ENCODE measurements at regions not wholly inside any gene's neighbourhood (a gene's known extent, or its start where the extent isn't known, plus 50 kb on each side); places are given as distances from the start of the nearest gene placed in this dataset.
"Not testable (repeated sequence)": the region's sequence is repeated elsewhere in the genome, so short reads cannot be mapped to it uniquely, and the experiment has no call there.

GRCh38 chr13:24984134-24984533, 111.8 kb upstream of the PABPC3 start:
- Mint-ChIP-seq H3K9me3 (peaks cover 0 to 2% (median 0%) of the 10 kb centered on the region in 7 donors), H3K4me3 (no peak overlapping the region), H3K4me1 (no peaks in the 10 kb centered on the region), H3K36me3 (no peaks in the 10 kb centered on the region), H3K27me3 (peaks cover 38% of the 10 kb centered on the region), H3K27ac (no peak overlapping the region)
- DNase-seq (no peak), ATAC-seq (ENCODE audit: low read depth in 2 of 2) (no peak)
- H3K4me1 ChIP-seq (ENCODE audit: control insufficient read depth, insufficient read depth, low read length, poor library complexity, severe bottlenecking): no peaks in the 10 kb centered on the region
- no peak overlapping the region for H3K27ac ChIP-seq (ENCODE audit: insufficient read depth, low read length, poor library complexity, severe bottlenecking)
- no peaks in the 10 kb centered on the region for H3K36me3 ChIP-seq (ENCODE audit: control insufficient read depth, insufficient read depth, low read length)
- H3K27me3 ChIP-seq (ENCODE audit: control insufficient read depth, insufficient read depth, low read length): peaks cover 2% of the 10 kb centered on the region
- no peaks in the 10 kb centered on the region for H3K9me3 ChIP-seq (ENCODE audit: control insufficient read depth in 2 of 2, low read length in 2 of 2)
- H3K4me3 ChIP-seq (ENCODE audit: low read depth, low read length): no peak overlapping the region

GRCh38 chr13:24985107-24985506, 110.8 kb upstream of the PABPC3 start:
- Mint-ChIP-seq H3K9me3 (peaks cover 0 to 2% (median 0%) of the 10 kb centered on the region in 7 donors), H3K4me3 (no peak overlapping the region), H3K27ac (no peak overlapping the region), H3K36me3 (no peaks in the 10 kb centered on the region), H3K4me1 (no peaks in the 10 kb centered on the region), H3K27me3 (peaks cover 38% of the 10 kb centered on the region)
- Histone ChIP-seq H3K36me3 (ENCODE audit: control insufficient read depth, insufficient read depth, low read length) (no peaks in the 10 kb centered on the region), H3K4me1 (ENCODE audit: control insufficient read depth, insufficient read depth, low read length, poor library complexity, severe bottlenecking) (no peaks in the 10 kb centered on the region), H3K4me3 (ENCODE audit: low read depth, low read length) (no peak overlapping the region), H3K27ac (ENCODE audit: insufficient read depth, low read length, poor library complexity, severe bottlenecking) (no peak overlapping the region), H3K27me3 (ENCODE audit: control insufficient read depth, insufficient read depth, low read length) (peaks cover 2% of the 10 kb centered on the region), H3K9me3 (ENCODE audit: control insufficient read depth in 2 of 2, low read length in 2 of 2) (no peaks in the 10 kb centered on the region)
- DNase-seq: no peak
- no peak for ATAC-seq (ENCODE audit: low read depth in 2 of 2)

GRCh38 chr13:24985896-24986295, 110.0 kb upstream of the PABPC3 start:
- no peak overlapping the region for H3K4me3 ChIP-seq (ENCODE audit: low read depth, low read length)
- no peak for ATAC-seq (ENCODE audit: low read depth in 2 of 2)
- H3K36me3 Mint-ChIP-seq: no peaks in the 10 kb centered on the region
- H3K4me1 ChIP-seq (ENCODE audit: control insufficient read depth, insufficient read depth, low read length, poor library complexity, severe bottlenecking): no peaks in the 10 kb centered on the region
- peaks cover 0 to 2% (median 0%) of the 10 kb centered on the region in 7 donors for H3K9me3 Mint-ChIP-seq
- H3K4me3 Mint-ChIP-seq: no peak overlapping the region
- peaks cover 46% of the 10 kb centered on the region for H3K27me3 Mint-ChIP-seq
- no peak for DNase-seq
- no peaks in the 10 kb centered on the region for H3K4me1 Mint-ChIP-seq
- no peak overlapping the region for H3K27ac Mint-ChIP-seq
- no peaks in the 10 kb centered on the region for H3K9me3 ChIP-seq (ENCODE audit: control insufficient read depth in 2 of 2, low read length in 2 of 2)
- H3K27me3 ChIP-seq (ENCODE audit: control insufficient read depth, insufficient read depth, low read length): peaks cover 6% of the 10 kb centered on the region
- no peaks in the 10 kb centered on the region for H3K36me3 ChIP-seq (ENCODE audit: control insufficient read depth, insufficient read depth, low read length)
- H3K27ac ChIP-seq (ENCODE audit: insufficient read depth, low read length, poor library complexity, severe bottlenecking): no peak overlapping the region

GRCh38 chr13:24986826-24987225, 109.1 kb upstream of the PABPC3 start:
- Histone ChIP-seq H3K36me3 (ENCODE audit: control insufficient read depth, insufficient read depth, low read length) (no peaks in the 10 kb centered on the region), H3K9me3 (ENCODE audit: control insufficient read depth in 2 of 2, low read length in 2 of 2) (no peaks in the 10 kb centered on the region), H3K27me3 (ENCODE audit: control insufficient read depth, insufficient read depth, low read length) (peaks cover 6% of the 10 kb centered on the region), H3K4me1 (ENCODE audit: control insufficient read depth, insufficient read depth, low read length, poor library complexity, severe bottlenecking) (no peaks in the 10 kb centered on the region), H3K4me3 (ENCODE audit: low read depth, low read length) (no peak overlapping the region), H3K27ac (ENCODE audit: insufficient read depth, low read length, poor library complexity, severe bottlenecking) (no peak overlapping the region)
- ATAC-seq (ENCODE audit: low read depth in 2 of 2) (no peak), DNase-seq (no peak)
- H3K27ac Mint-ChIP-seq: no peak overlapping the region
- H3K9me3 Mint-ChIP-seq: no peaks in the 10 kb centered on the region
- no peak overlapping the region for H3K4me3 Mint-ChIP-seq
- H3K36me3 Mint-ChIP-seq: no peaks in the 10 kb centered on the region
- H3K27me3 Mint-ChIP-seq: peaks cover 46% of the 10 kb centered on the region
- H3K4me1 Mint-ChIP-seq: no peaks in the 10 kb centered on the region

GRCh38 chr13:24989959-24990358, 106.0 kb upstream of the PABPC3 start:
- H3K4me3 ChIP-seq (ENCODE audit: low read depth, low read length); H3K27ac Mint-ChIP-seq; H3K36me3 ChIP-seq (ENCODE audit: control insufficient read depth, insufficient read depth, low read length); H3K4me3 Mint-ChIP-seq; H3K4me1 ChIP-seq (ENCODE audit: control insufficient read depth, insufficient read depth, low read length, poor library complexity, severe bottlenecking); H3K9me3 Mint-ChIP-seq; H3K27ac ChIP-seq (ENCODE audit: insufficient read depth, low read length, poor library complexity, severe bottlenecking); H3K9me3 ChIP-seq (ENCODE audit: control insufficient read depth in 2 of 2, low read length in 2 of 2); DNase-seq; H3K36me3 Mint-ChIP-seq; ATAC-seq (ENCODE audit: low read depth in 2 of 2); H3K4me1 Mint-ChIP-seq: not testable (repeated sequence)
- H3K27me3 Mint-ChIP-seq: peaks cover 31% of the 10 kb centered on the region
- H3K27me3 ChIP-seq (ENCODE audit: control insufficient read depth, insufficient read depth, low read length): peaks cover 14% of the 10 kb centered on the region

- H3K9me3 Mint-ChIP-seq; H3K9me3 ChIP-seq (ENCODE audit: control insufficient read depth in 2 of 2, low read length in 2 of 2); H3K36me3 Mint-ChIP-seq; H3K4me3 ChIP-seq (ENCODE audit: low read depth, low read length); H3K4me1 ChIP-seq (ENCODE audit: control insufficient read depth, insufficient read depth, low read length, poor library complexity, severe bottlenecking); H3K27ac ChIP-seq (ENCODE audit: insufficient read depth, low read length, poor library complexity, severe bottlenecking); H3K4me3 Mint-ChIP-seq; H3K36me3 ChIP-seq (ENCODE audit: control insufficient read depth, insufficient read depth, low read length); ATAC-seq (ENCODE audit: low read depth in 2 of 2); H3K27ac Mint-ChIP-seq; DNase-seq: not testable (repeated sequence)
- peaks cover 0 to 11% (median 4%) of the 10 kb centered on the region in 4 donors for H3K4me1 Mint-ChIP-seq
- H3K27me3 Mint-ChIP-seq: peaks cover 38% of the 10 kb centered on the region
- H3K27me3 ChIP-seq (ENCODE audit: control insufficient read depth, insufficient read depth, low read length): peaks cover 12% of the 10 kb centered on the region
Observed at GRCh38 chr13:24992946-24993345, 103.0 kb upstream of the PABPC3 start.

GRCh38 chr13:24995225-24995804, 100.6 kb upstream of the PABPC3 start:
- peak; percentile 58 to 65 for ATAC-seq (ENCODE audit: low read depth in 2 of 2)

GRCh38 chr13:24997367-24997967, 98.5 kb upstream of the PABPC3 start:
- H3K9me3 Mint-ChIP-seq: no peaks in the 10 kb centered on the region
- H3K27me3 Mint-ChIP-seq: peaks cover 39% of the 10 kb centered on the region
- ATAC-seq (ENCODE audit: low read depth in 2 of 2): no peak
- no peak overlapping the region for H3K4me3 Mint-ChIP-seq
- no peak overlapping the region for H3K27ac Mint-ChIP-seq
- peak in 2 of 3 donors; percentile 15 to 43 for DNase-seq
- no peaks in the 10 kb centered on the region for H3K4me1 ChIP-seq (ENCODE audit: control insufficient read depth, insufficient read depth, low read length, poor library complexity, severe bottlenecking)
- no peaks in the 10 kb centered on the region for H3K36me3 ChIP-seq (ENCODE audit: control insufficient read depth, insufficient read depth, low read length)
- no peaks in the 10 kb centered on the region for H3K36me3 Mint-ChIP-seq
- H3K27ac ChIP-seq (ENCODE audit: insufficient read depth, low read length, poor library complexity, severe bottlenecking): no peak overlapping the region
- H3K27me3 ChIP-seq (ENCODE audit: control insufficient read depth, insufficient read depth, low read length): peaks cover 12% of the 10 kb centered on the region
- H3K4me1 Mint-ChIP-seq: peaks cover 0 to 11% (median 4%) of the 10 kb centered on the region in 4 donors
- no peaks in the 10 kb centered on the region for H3K9me3 ChIP-seq (ENCODE audit: control insufficient read depth in 2 of 2, low read length in 2 of 2)
- no peak overlapping the region for H3K4me3 ChIP-seq (ENCODE audit: low read depth, low read length)

More at GRCh38 chr13:24995225-24995804, 100.6 kb upstream of the PABPC3 start:
- Histone ChIP-seq H3K36me3 (ENCODE audit: control insufficient read depth, insufficient read depth, low read length) (no peaks in the 10 kb centered on the region), H3K4me1 (ENCODE audit: control insufficient read depth, insufficient read depth, low read length, poor library complexity, severe bottlenecking) (no peaks in the 10 kb centered on the region), H3K27me3 (ENCODE audit: control insufficient read depth, insufficient read depth, low read length) (peaks cover 12% of the 10 kb centered on the region), H3K27ac (ENCODE audit: insufficient read depth, low read length, poor library complexity, severe bottlenecking) (no peak overlapping the region), H3K9me3 (ENCODE audit: control insufficient read depth in 2 of 2, low read length in 2 of 2) (no peaks in the 10 kb centered on the region), H3K4me3 (ENCODE audit: low read depth, low read length) (no peak overlapping the region)
- peaks cover 25% of the 10 kb centered on the region for H3K27me3 Mint-ChIP-seq
- H3K27ac Mint-ChIP-seq: no peak overlapping the region
- H3K9me3 Mint-ChIP-seq: no peaks in the 10 kb centered on the region
- peaks cover 0 to 11% (median 4%) of the 10 kb centered on the region in 4 donors for H3K4me1 Mint-ChIP-seq
- no peak overlapping the region for H3K4me3 Mint-ChIP-seq
- no peaks in the 10 kb centered on the region for H3K36me3 Mint-ChIP-seq
- peak; percentile 32 to 85 (median 58) for DNase-seq
